GM23338 (cell line): ENCODE measurements at regions not wholly inside any gene's neighbourhood (a gene's known extent, or its start where the extent isn't known, plus 50 kb on each side); places are given as distances from the start of the nearest gene placed in this dataset.

Experiments used
- ATAC-seq: fragments of 200-7000 bp; cut with Tn5 transposase; 3 replicates; pipeline ENCODE4 v1.9.1; 2020
- DNase-seq: peaks from one replicate; pipeline ENCODE4 v3.0.0-alpha.2; 2015; ENCODE audit warnings: low spot score
- H2AFZ ChIP-seq: fragments of 200-600 bp; sonication (generic); 2 replicates; pipeline ENCODE4 v1.8.0; 2016; ENCODE audit warnings: antibody characterized with exemption, mild to moderate bottlenecking, moderate library complexity
- H3F3A ChIP-seq: fragments of 200-600 bp; sonication (generic); replicated peaks from 2 replicates; pipeline ENCODE4 v1.8.0; 2017; ENCODE audit warnings: antibody characterized with exemption, mixed run types, low read depth
- H3K27ac ChIP-seq: fragments of 200-600 bp; sonication (generic); 2 replicates; pipeline ENCODE4 v1.6.1; 2016; ENCODE audit warnings: low read depth
- H3K27me3 ChIP-seq: fragments of 200-600 bp; sonication (generic); 2 replicates; pipeline ENCODE4 v1.8.0; 2016; ENCODE audit warnings: mild to moderate bottlenecking, mixed run types, moderate library complexity; ENCODE audit not compliant: insufficient read depth
- H3K36me3 ChIP-seq: fragments of 200-600 bp; sonication (generic); 2 replicates; pipeline ENCODE4 v1.8.0; 2016; ENCODE audit warnings: mild to moderate bottlenecking; ENCODE audit not compliant: insufficient read depth
- H3K4me1 ChIP-seq: fragments of 200-600 bp; sonication (generic); 2 replicates; pipeline ENCODE4 v1.8.0; 2016; ENCODE audit warnings: mild to moderate bottlenecking, moderate library complexity; ENCODE audit not compliant: insufficient read depth
- H3K4me2 ChIP-seq: fragments of 200-600 bp; sonication (generic); 2 replicates; pipeline ENCODE4 v1.7.1; 2017; ENCODE audit warnings: mixed run types
- H3K4me3 ChIP-seq: fragments of 200-600 bp; sonication (generic); 2 replicates; pipeline ENCODE4 v1.6.1; 2016; ENCODE audit warnings: mixed run types
- H3K79me2 ChIP-seq: fragments of 200-600 bp; sonication (generic); replicated peaks from 2 replicates; pipeline ENCODE4 v1.8.0; 2017; ENCODE audit warnings: mild to moderate bottlenecking; ENCODE audit not compliant: insufficient read depth
- H3K9me2 ChIP-seq: fragments of 200-600 bp; sonication (generic); 2 replicates; pipeline ENCODE4 v1.8.0; 2017; ENCODE audit not compliant: insufficient read depth
- H4K20me1 ChIP-seq: fragments of 200-600 bp; sonication (generic); replicated peaks from 2 replicates; pipeline ENCODE4 v1.8.0; 2017; ENCODE audit warnings: mild to moderate bottlenecking; ENCODE audit not compliant: insufficient read depth
- H3K27ac Mint-ChIP-seq: 2 replicates; pipeline ENCODE4 v1.8.0; 2020; ENCODE audit warnings: inconsistent platforms, mild to moderate bottlenecking, moderate library complexity, mixed read lengths
- H3K27me3 Mint-ChIP-seq: 3 replicates; pipeline ENCODE4 v1.8.0; 2022; ENCODE audit warnings: low read depth, mild to moderate bottlenecking, moderate library complexity, mixed read lengths, inconsistent platforms; ENCODE audit not compliant: insufficient read depth, poor library complexity
- H3K36me3 Mint-ChIP-seq: 3 replicates; pipeline ENCODE4 v1.8.0; 2021; ENCODE audit warnings: low read depth, mild to moderate bottlenecking, inconsistent platforms, moderate library complexity, mixed read lengths
- H3K4me1 Mint-ChIP-seq: 3 replicates; pipeline ENCODE4 v1.8.0; 2020; ENCODE audit warnings: mild to moderate bottlenecking, inconsistent platforms, mixed read lengths
- H3K4me3 Mint-ChIP-seq: 3 replicates; pipeline ENCODE4 v1.8.0; 2021; ENCODE audit warnings: moderate library complexity, mild to moderate bottlenecking, inconsistent platforms, mixed read lengths
- H3K9me3 Mint-ChIP-seq: 3 replicates; pipeline ENCODE4 v1.8.0; 2020; ENCODE audit warnings: moderate library complexity, mild to moderate bottlenecking, inconsistent platforms, mixed read lengths
- CTCF ChIP-seq, 2 experiments: fragments of 200-600 bp in 1 of 2; sonication (generic) in 1 of 2; conservative IDR thresholded peaks; 2 replicates each; pipeline versions ENCODE4 v1.5.1 to v1.6.1; 2016 to 2017; ENCODE audit warnings: antibody characterized with exemption in 2 of 2, low read depth in 2 of 2, mild to moderate bottlenecking in 2 of 2, moderate library complexity in 1 of 2
- EZH2phosphoT487 ChIP-seq: fragments of 200-600 bp; sonication (generic); IDR thresholded peaks from one replicate; pipeline ENCODE4 v1.8.1; 2018; ENCODE audit warnings: antibody characterized with exemption; ENCODE audit not compliant: unreplicated experiment
- JUNB ChIP-seq: IDR thresholded peaks from one replicate; pipeline ENCODE4 v1.6.1; 2016; ENCODE audit warnings: antibody characterized with exemption; ENCODE audit not compliant: unreplicated experiment
- NANOG ChIP-seq: IDR thresholded peaks from 2 replicates; pipeline ENCODE4 v1.6.1; 2016; ENCODE audit warnings: antibody characterized with exemption, borderline replicate concordance
- POLR2AphosphoS5 ChIP-seq: IDR thresholded peaks from 2 replicates; pipeline ENCODE4 v1.6.1; 2016; ENCODE audit warnings: antibody characterized with exemption, low read depth
- ZNF331 ChIP-seq: fragments of 250-450 bp; sonication (Bioruptor Pico); IDR thresholded peaks from 2 replicates; pipeline ENCODE4 v1.5.0; 2020; ENCODE audit warnings: low read depth, mild to moderate bottlenecking, moderate library complexity
- TF ChIP-seq, protein P1 (sequence below): IDR thresholded peaks from one replicate; pipeline ENCODE4 v1.6.1; 2018; ENCODE audit warnings: antibody characterized with exemption; ENCODE audit not compliant: unreplicated experiment
- TF ChIP-seq, protein P2 (sequence below): IDR thresholded peaks from 2 replicates; pipeline ENCODE4 v1.6.1; 2016; ENCODE audit warnings: antibody characterized with exemption

GRCh38 chr13:50635504-50635903 is 208.0 kb downstream of the DLEU7 start:
- Histone ChIP-seq H3K4me1 (peaks cover 7% of the 10 kb centered on the region; the same call in 1 of the 2 replicates), H2AFZ (no peak overlapping the region), H3K4me3 (no peak overlapping the region), H4K20me1 (no peaks in the 10 kb centered on the region), H3F3A (no peaks in the 10 kb centered on the region), H3K27ac (no peak overlapping the region), H3K36me3 (no peaks in the 10 kb centered on the region), H3K79me2 (no peaks in the 10 kb centered on the region), H3K27me3 (no peaks in the 10 kb centered on the region), H3K9me2 (no peaks in the 10 kb centered on the region), H3K4me2 (no peak overlapping the region)
- Mint-ChIP-seq H3K4me1 (peaks cover 11% of the 10 kb centered on the region), H3K4me3 (no peak overlapping the region), H3K36me3 (no peaks in the 10 kb centered on the region), H3K27ac (peak overlapping the region; percentile 3; the same call in 1 of the 2 replicates), H3K27me3 (no peaks in the 10 kb centered on the region), H3K9me3 (no peaks in the 10 kb centered on the region)
- no peak for DNase-seq
- no peak for TF ChIP-seq JUNB
- no peak for TF ChIP-seq NANOG
- no peak for TF ChIP-seq ZNF331 (CRISPR knock-in tag)
- TF ChIP-seq, protein P1, sequence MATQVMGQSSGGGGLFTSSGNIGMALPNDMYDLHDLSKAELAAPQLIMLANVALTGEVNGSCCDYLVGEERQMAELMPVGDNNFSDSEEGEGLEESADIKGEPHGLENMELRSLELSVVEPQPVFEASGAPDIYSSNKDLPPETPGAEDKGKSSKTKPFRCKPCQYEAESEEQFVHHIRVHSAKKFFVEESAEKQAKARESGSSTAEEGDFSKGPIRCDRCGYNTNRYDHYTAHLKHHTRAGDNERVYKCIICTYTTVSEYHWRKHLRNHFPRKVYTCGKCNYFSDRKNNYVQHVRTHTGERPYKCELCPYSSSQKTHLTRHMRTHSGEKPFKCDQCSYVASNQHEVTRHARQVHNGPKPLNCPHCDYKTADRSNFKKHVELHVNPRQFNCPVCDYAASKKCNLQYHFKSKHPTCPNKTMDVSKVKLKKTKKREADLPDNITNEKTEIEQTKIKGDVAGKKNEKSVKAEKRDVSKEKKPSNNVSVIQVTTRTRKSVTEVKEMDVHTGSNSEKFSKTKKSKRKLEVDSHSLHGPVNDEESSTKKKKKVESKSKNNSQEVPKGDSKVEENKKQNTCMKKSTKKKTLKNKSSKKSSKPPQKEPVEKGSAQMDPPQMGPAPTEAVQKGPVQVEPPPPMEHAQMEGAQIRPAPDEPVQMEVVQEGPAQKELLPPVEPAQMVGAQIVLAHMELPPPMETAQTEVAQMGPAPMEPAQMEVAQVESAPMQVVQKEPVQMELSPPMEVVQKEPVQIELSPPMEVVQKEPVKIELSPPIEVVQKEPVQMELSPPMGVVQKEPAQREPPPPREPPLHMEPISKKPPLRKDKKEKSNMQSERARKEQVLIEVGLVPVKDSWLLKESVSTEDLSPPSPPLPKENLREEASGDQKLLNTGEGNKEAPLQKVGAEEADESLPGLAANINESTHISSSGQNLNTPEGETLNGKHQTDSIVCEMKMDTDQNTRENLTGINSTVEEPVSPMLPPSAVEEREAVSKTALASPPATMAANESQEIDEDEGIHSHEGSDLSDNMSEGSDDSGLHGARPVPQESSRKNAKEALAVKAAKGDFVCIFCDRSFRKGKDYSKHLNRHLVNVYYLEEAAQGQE, result no peak
- TF ChIP-seq CTCF (conservative IDR thresholded peaks at IDR 0.05; ENCODE audit: low read depth in 2 of 2), result no peak
- TF ChIP-seq POLR2AphosphoS5, result no peak
- TF ChIP-seq, protein P2, sequence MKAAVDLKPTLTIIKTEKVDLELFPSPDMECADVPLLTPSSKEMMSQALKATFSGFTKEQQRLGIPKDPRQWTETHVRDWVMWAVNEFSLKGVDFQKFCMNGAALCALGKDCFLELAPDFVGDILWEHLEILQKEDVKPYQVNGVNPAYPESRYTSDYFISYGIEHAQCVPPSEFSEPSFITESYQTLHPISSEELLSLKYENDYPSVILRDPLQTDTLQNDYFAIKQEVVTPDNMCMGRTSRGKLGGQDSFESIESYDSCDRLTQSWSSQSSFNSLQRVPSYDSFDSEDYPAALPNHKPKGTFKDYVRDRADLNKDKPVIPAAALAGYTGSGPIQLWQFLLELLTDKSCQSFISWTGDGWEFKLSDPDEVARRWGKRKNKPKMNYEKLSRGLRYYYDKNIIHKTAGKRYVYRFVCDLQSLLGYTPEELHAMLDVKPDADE, result no peak
- TF ChIP-seq EZH2phosphoT487, result no peak
- no peak for ATAC-seq
